ENCODE measurements at regions not wholly inside any gene's neighbourhood (a gene's known extent, or its start where the extent isn't known, plus 50 kb on each side); places are given as distances from the start of the nearest gene placed in this dataset.

DNA sequence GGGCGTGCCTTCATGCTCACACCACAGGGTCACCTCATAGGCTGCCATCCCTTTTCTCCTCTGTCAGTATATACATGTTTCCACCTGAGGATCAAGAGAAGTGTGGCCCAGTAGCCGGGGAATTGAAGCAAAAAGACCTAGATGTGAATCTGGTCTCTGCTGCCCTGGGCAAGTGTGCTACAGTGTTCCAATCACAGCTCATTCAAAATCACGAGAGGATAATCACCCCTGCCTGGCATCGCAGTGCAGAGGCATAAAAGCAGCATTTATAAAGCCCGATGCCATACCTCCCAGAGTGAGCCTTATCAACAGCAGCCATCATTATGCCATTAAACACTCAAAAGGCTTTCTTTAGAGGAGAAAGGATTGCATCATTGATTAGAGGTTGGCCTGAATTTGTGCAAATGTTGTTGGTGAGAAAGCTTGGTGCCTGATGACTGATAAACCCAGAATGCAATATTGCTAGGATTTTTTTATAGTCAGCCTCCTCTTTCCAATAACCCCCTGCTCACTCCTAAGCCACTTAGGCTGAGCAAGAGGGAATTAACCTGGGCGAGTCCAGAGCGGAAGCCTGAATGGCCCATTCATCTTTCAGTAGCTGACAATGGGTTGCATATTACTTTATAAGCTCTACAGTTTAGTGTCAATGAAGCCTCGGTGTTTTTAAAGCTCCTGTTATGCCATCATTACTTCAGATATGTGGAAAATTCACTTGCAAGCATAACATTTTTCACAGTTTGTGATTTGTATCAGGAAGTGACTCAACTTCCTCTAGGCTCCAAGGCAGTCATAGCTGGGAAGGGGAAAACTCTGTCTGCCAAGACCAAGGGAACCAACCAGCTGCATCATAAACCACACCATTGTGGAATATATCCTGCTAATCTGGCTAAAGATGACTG, 92.5 kb upstream of the NXT1 start:
- Histone ChIP-seq H3K27me3 (ENCODE audit: insufficient read depth in 3 of 3, low read length in 2 of 3) (no peaks in the 10 kb centered on the region), H3K4me1 (peaks cover 2% of the 10 kb centered on the region), H3K36me3 (ENCODE audit: insufficient read depth in 1 of 2, low read depth in 1 of 2) (no peaks in the 10 kb centered on the region), H3K4me3 (no peak overlapping the region), H3K27ac (peak overlapping the region; percentile 53), H3K9me3 (no peaks in the 10 kb centered on the region)
- ATAC-seq, result peak in 3 of 4 donors; percentile 48 to 78 (median 73)
- WGBS, 3 donors, result 57 to 66% (median 58%) methylated on average over 8 of the region's 8 CpGs
- TF ChIP-seq, protein P1, sequence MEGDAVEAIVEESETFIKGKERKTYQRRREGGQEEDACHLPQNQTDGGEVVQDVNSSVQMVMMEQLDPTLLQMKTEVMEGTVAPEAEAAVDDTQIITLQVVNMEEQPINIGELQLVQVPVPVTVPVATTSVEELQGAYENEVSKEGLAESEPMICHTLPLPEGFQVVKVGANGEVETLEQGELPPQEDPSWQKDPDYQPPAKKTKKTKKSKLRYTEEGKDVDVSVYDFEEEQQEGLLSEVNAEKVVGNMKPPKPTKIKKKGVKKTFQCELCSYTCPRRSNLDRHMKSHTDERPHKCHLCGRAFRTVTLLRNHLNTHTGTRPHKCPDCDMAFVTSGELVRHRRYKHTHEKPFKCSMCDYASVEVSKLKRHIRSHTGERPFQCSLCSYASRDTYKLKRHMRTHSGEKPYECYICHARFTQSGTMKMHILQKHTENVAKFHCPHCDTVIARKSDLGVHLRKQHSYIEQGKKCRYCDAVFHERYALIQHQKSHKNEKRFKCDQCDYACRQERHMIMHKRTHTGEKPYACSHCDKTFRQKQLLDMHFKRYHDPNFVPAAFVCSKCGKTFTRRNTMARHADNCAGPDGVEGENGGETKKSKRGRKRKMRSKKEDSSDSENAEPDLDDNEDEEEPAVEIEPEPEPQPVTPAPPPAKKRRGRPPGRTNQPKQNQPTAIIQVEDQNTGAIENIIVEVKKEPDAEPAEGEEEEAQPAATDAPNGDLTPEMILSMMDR (IDR thresholded peaks at IDR 0.05), result no peak
- DNase-seq, result no peak
- intact Hi-C loops (cut with DNase I), result no loop called here

DNA sequence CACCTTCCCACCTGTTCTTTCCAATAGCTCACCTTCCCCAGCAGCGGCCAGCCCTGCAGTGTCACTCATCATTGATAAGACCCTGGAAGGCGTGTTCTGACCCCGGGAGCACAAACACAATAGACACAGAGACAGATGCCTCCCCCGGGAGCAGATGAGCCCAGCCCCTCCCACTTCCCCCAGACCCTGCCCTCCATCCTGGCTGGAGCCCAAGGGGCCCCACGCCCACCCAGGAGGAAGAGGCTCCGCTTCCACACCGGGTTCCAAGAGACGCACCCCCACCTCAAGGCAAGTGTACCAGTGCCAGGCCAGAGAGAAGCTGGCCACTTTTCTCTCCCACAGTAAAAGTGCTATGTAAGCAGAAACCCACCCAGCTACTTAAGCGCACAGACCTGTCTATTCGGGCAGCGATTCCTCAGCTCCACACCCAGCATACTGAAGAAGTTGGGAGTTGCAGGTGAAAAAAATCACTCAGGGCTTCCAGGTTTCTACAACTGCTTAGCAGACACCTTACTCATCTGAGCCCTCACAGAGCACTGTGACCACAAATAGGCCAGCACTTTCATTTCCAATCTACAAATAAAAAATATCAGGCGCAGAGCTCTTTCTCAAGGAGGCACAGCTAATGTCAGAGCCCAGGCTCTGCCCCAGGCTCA, 93.4 kb upstream of the NXT1 start:
- TF ChIP-seq, protein P1 (IDR thresholded peaks at IDR 0.05), result no peak
- intact Hi-C loops (cut with DNase I), result no loop called here
- DNase-seq (no peak), ATAC-seq (no peak)
- H3K27ac ChIP-seq, result peak overlapping the region; percentile 46
- no peaks in the 10 kb centered on the region for H3K36me3 ChIP-seq (ENCODE audit: insufficient read depth in 1 of 2, low read depth in 1 of 2)
- H3K4me3 ChIP-seq, result no peak overlapping the region
- H3K4me1 ChIP-seq, result peaks cover 2% of the 10 kb centered on the region
- no peaks in the 10 kb centered on the region for H3K9me3 ChIP-seq
- H3K27me3 ChIP-seq (ENCODE audit: insufficient read depth in 3 of 3, low read length in 2 of 3), result no peaks in the 10 kb centered on the region
- 55 to 63% (median 60%) methylated on average over 12 of the region's 12 CpGs for WGBS, 3 donors

DNA sequence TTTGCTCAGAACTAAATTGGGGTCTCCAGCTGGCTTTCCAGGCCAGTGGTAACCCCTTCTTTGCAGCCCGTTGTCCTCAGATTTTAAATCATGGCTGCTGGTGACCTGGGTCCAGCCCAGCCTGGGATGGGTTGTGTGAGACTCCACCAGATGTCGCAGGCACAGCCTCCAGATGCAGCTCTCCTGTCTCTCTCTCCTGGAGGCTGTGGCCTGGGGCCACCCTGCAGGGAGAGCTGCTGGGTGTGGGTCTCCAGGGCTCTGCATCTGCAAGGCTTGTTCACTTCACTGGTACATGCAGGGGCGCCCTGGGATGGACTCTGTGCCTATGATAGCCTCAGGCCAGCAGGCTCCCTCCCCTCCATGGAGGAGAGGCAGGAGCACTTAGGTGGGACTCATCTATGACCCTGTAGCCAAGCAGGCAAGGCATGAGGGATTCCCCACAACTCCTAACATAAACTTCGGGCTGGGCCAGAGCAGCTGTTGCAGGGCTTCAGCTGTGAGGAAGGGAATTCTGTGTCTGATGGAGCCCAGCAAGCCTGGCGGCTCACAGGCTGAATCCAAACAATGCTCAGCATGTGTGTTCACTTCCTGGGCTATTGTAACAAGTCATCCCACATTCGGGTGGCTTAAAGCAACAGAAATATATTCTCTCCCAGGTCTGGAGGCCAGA, 94.7 kb upstream of the NXT1 start:
- H3K36me3 ChIP-seq (ENCODE audit: insufficient read depth in 1 of 2, low read depth in 1 of 2), result no peaks in the 10 kb centered on the region
- no peak overlapping the region for H3K4me3 ChIP-seq
- ATAC-seq (no peak), DNase-seq (no peak)
- peaks cover 2% of the 10 kb centered on the region for H3K4me1 ChIP-seq
- H3K27me3 ChIP-seq (ENCODE audit: insufficient read depth in 3 of 3, low read length in 2 of 3), result no peaks in the 10 kb centered on the region
- WGBS, 3 donors, result 43 to 50% (median 46%) methylated on average over 6 of the region's 6 CpGs
- peak overlapping the region; percentile 30 for H3K27ac ChIP-seq
- intact Hi-C loops (cut with DNase I), result no loop called here
- H3K9me3 ChIP-seq, result no peaks in the 10 kb centered on the region
- TF ChIP-seq, protein P1 (IDR thresholded peaks at IDR 0.05), result no peak

DNA sequence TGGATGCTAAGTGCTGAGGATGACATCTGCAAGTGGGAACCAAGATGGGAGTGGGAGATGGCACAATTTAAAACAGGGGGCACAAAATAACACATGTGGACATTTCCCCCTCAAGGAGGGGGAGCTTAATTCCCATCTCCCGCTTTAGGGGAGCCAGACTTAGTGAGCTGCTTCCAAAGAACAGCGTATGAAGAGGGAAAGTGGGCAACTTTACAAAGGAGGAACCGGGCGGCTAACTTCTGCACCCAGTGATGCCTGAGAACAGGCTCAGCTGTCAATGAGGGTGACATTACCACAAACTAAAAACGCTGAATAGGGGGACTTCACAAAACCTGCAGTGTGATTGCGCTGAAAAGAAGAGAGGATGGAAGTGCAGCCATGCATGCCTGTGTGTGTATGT, 95.5 kb upstream of the NXT1 start:
- WGBS, 3 donors, result 69 to 81% (median 77%) methylated on average over 6 of the region's 6 CpGs

More for the DNA sequence above, 95.5 kb upstream of the NXT1 start:
- no peak overlapping the region for H3K27ac ChIP-seq
- no peaks in the 10 kb centered on the region for H3K27me3 ChIP-seq (ENCODE audit: insufficient read depth in 3 of 3, low read length in 2 of 3)
- TF ChIP-seq, protein P1 (IDR thresholded peaks at IDR 0.05), result no peak
- H3K9me3 ChIP-seq, result no peaks in the 10 kb centered on the region
- DNase-seq (no peak), ATAC-seq (no peak)
- no peak overlapping the region for H3K4me3 ChIP-seq
- intact Hi-C loops (cut with DNase I), result no loop called here
- no peaks in the 10 kb centered on the region for H3K36me3 ChIP-seq (ENCODE audit: insufficient read depth in 1 of 2, low read depth in 1 of 2)
- H3K4me1 ChIP-seq, result peaks cover 2% of the 10 kb centered on the region
